Upper lobe of left lung (tissue), 6 donors: ENCODE measurements at regions not wholly inside any gene's neighbourhood (a gene's known extent, or its start where the extent isn't known, plus 50 kb on each side); places are given as distances from the start of the nearest gene placed in this dataset.

Experiments
- ATAC-seq, 2 donors: fragments of 200-7000 bp; cut with Tn5 transposase; one replicate each; pipeline ENCODE4 v1.9.1; 2022; ENCODE audit warnings: mild to moderate bottlenecking in 2 of 2, moderate library complexity in 2 of 2; ENCODE audit not compliant: low FRiP score in 2 of 2
- DNase-seq, 2 donors: peaks; one replicate each; pipeline ENCODE4 v3.0.0-alpha.2; 2019 to 2020
- H3K27ac ChIP-seq, 4 donors: fragments of 200-600 bp; sonication (generic); one replicate each; pipeline ENCODE4 v1.5.1; 2016 to 2019
- H3K27me3 ChIP-seq, 4 donors: fragments of 200-600 bp; sonication (generic); one replicate each; pipeline ENCODE4 v1.5.1; 2017 to 2019
- H3K36me3 ChIP-seq, 4 donors: fragments of 200-600 bp; sonication (generic); one replicate each; pipeline ENCODE4 v1.5.1; 2016 to 2019
- H3K4me1 ChIP-seq, 4 donors: fragments of 200-600 bp; sonication (generic); one replicate each; pipeline ENCODE4 v1.5.1; 2018 to 2019
- H3K4me3 ChIP-seq, 4 donors: fragments of 200-600 bp; sonication (generic); one replicate each; pipeline ENCODE4 v1.5.1; 2017 to 2019; ENCODE audit warnings: mild to moderate bottlenecking in 2 of 4, moderate library complexity in 1 of 4
- H3K9me3 ChIP-seq, 4 donors: fragments of 200-600 bp; sonication (generic); one replicate each; pipeline ENCODE4 v1.5.1; 2018 to 2019
- CTCF ChIP-seq, 6 experiments: fragments of 450-650 bp in 4 of 6; fragments of 200-600 bp in 2 of 6; sonication (generic) in 2 of 6; IDR thresholded peaks; one replicate each; pipeline ENCODE4 v1.5.1; 2016 to 2019; ENCODE audit warnings: antibody characterized with exemption in 6 of 6
- EP300 ChIP-seq, 4 donors: sonication (generic); formaldehyde crosslinking; IDR thresholded peaks; one replicate each; pipeline ENCODE4 v1.5.1; 2017; ENCODE audit warnings: antibody characterized with exemption in 4 of 4, control low read depth in 2 of 4
- POLR2A ChIP-seq, 4 donors: fragments of 450-650 bp; IDR thresholded peaks; one replicate each; pipeline ENCODE4 v1.5.1; 2016 to 2017; ENCODE audit warnings: antibody characterized with exemption in 4 of 4, mild to moderate bottlenecking in 2 of 4
- POLR2AphosphoS5 ChIP-seq, 2 donors: sonication (generic); formaldehyde crosslinking; IDR thresholded peaks; one replicate each; pipeline ENCODE4 v1.5.1; 2017; ENCODE audit warnings: antibody characterized with exemption in 2 of 2
- WGBS, 2 donors: methylation state at CpG; one replicate each; pipeline ENCODE4 v1.1.5; 2017 to 2018; 5-methylcytosine and 5-hydroxymethylcytosine counted together
- donor health status: DM: no; HTN: no; CAD: no; lungs with moderate emphysema.
- donor health status: DM: no; HTN: yes; CAD: no; lungs with severe emphysema.

DNA sequence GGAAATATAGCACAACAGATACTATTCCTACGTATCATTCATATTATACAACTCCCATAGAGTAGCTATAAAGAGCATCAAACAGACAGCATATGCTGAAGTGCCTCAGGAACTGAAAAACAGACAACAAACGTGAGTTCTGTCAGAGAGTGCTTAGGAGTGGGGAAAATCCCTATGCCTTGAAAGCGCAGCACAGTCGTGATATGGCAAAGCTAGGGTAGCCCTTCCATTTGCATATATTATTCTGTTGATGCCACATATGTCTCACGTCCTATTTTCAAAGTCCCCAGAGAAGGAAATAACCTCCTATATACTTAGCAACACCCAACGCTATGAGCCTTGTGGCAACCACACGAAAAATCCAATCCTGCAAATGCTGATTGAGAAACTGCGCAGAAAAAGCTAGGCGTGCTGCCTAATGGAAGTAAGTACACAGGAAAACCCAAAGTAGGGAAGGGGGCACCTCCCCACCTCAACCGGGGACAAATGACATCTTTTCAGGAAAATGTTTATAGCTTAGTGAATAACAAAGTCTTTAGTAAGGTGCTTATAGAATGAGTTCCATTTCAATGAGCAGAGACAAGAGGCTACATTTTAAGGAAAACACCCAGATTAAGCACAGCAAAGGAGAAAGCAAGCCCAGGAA lies 105.1 kb downstream of the MED10 start:
- no peak for DNase-seq
- WGBS, 2 donors, result 86 to 88% methylated on average over 10 of the region's 10 CpGs

GRCh38 chr5:6269925-6270324 lies 108.4 kb downstream of the MED10 start:
- WGBS, 2 donors, result 69% methylated on average over 7 of the region's 7 CpGs
- DNase-seq (no peak), ATAC-seq (no peak)
- Histone ChIP-seq H3K9me3 (no peaks in the 10 kb centered on the region), H3K36me3 (no peaks in the 10 kb centered on the region), H3K27ac (no peak overlapping the region), H3K27me3 (no peaks in the 10 kb centered on the region), H3K4me3 (no peak overlapping the region), H3K4me1 (no peaks in the 10 kb centered on the region)
- TF ChIP-seq POLR2AphosphoS5 (IDR thresholded peaks at IDR 0.05) (no peak), EP300 (IDR thresholded peaks at IDR 0.05) (no peak), CTCF (IDR thresholded peaks at IDR 0.05) (no peak), POLR2A (IDR thresholded peaks at IDR 0.05) (no peak)

More for the DNA sequence above, 105.1 kb downstream of the MED10 start:
- H3K27ac ChIP-seq, result no peak overlapping the region
- TF ChIP-seq POLR2A (IDR thresholded peaks at IDR 0.05) (no peak), EP300 (IDR thresholded peaks at IDR 0.05) (no peak), CTCF (IDR thresholded peaks at IDR 0.05) (no peak), POLR2AphosphoS5 (IDR thresholded peaks at IDR 0.05) (no peak)
- H3K36me3 ChIP-seq, result no peaks in the 10 kb centered on the region
- H3K4me1 ChIP-seq, result no peaks in the 10 kb centered on the region
- H3K27me3 ChIP-seq, result no peaks in the 10 kb centered on the region
- ATAC-seq, result no peak
- no peaks in the 10 kb centered on the region for H3K9me3 ChIP-seq
- no peak overlapping the region for H3K4me3 ChIP-seq

GRCh38 chr5:6266671-6267197 lies 111.6 kb downstream of the MED10 start:
- 58 to 63% methylated on average over 3 of the region's 3 CpGs for WGBS, 2 donors
- Histone ChIP-seq H3K27me3 (no peaks in the 10 kb centered on the region), H3K4me3 (no peak overlapping the region), H3K27ac (no peak overlapping the region), H3K4me1 (no peaks in the 10 kb centered on the region), H3K9me3 (no peaks in the 10 kb centered on the region), H3K36me3 (no peaks in the 10 kb centered on the region)
- no peak for TF ChIP-seq POLR2A (IDR thresholded peaks at IDR 0.05)
- TF ChIP-seq EP300 (IDR thresholded peaks at IDR 0.05), result no peak
- no peak for TF ChIP-seq POLR2AphosphoS5 (IDR thresholded peaks at IDR 0.05)
- no peak for TF ChIP-seq CTCF (IDR thresholded peaks at IDR 0.05)
- ATAC-seq, result no peak
- DNase-seq, result no peak

GRCh38 chr5:6264394-6264793 lies 114.0 kb downstream of the MED10 start:
- TF ChIP-seq POLR2AphosphoS5 (IDR thresholded peaks at IDR 0.05) (no peak), POLR2A (IDR thresholded peaks at IDR 0.05) (no peak), CTCF (IDR thresholded peaks at IDR 0.05) (no peak), EP300 (IDR thresholded peaks at IDR 0.05) (no peak)
- Histone ChIP-seq H3K9me3 (no peaks in the 10 kb centered on the region), H3K27ac (no peak overlapping the region), H3K27me3 (no peaks in the 10 kb centered on the region), H3K4me1 (no peaks in the 10 kb centered on the region), H3K36me3 (no peaks in the 10 kb centered on the region), H3K4me3 (no peak overlapping the region)
- DNase-seq, result no peak
- ATAC-seq, result no peak
- 78 to 87% methylated on average over 6 of the region's 6 CpGs for WGBS, 2 donors
